A549 (cell line): ENCODE measurements at regions not wholly inside any gene's neighbourhood (a gene's known extent, or its start where the extent isn't known, plus 50 kb on each side); places are given as distances from the start of the nearest gene placed in this dataset.

ENCODE experiments used
- ATAC-seq, 2 experiments: fragments of 200-7000 bp in 1 of 2; fragments of >200 bp in 1 of 2; cut with Nextera tagmentation in 1 of 2; cut with Tn5 transposase in 1 of 2; 3 replicates each; pipeline versions ENCODE4 v1.8.0 to v1.9.1; 2018 to 2020; ENCODE audit warnings: mild to moderate bottlenecking in 1 of 2, moderate library complexity in 1 of 2
- CTCF ChIA-PET: fragments of 300-600 bp; sonication (Branson Sonifier 250); formaldehyde crosslinking; extraction: SDS; loops from one replicate; lab custom pipeline; 2021; ENCODE audit warnings: antibody characterized with exemption, inconsistent platforms; lab: Yijun Ruan, JAX
- POLR2A ChIA-PET: fragments of 350-600 bp; formaldehyde crosslinking; extraction: SDS; loops from one replicate; lab custom pipeline; 2021; ENCODE audit warnings: antibody characterized with exemption, inconsistent platforms; lab: Yijun Ruan, JAX
- DNase-seq, 2 experiments: peaks; one replicate each; pipeline versions ENCODE4 v3.0.0 to v3.0.0-alpha.2; 2011 to 2016; ENCODE audit warnings: low read depth in 1 of 2, low spot score in 1 of 2
- FAIRE-seq: peaks from 2 replicates; lab custom pipeline; 2011; peaks lifted over from hg19 to GRCh38; lab: Jason Lieb, UNC
- H3K27ac ChIP-seq, 2 experiments: fragments of >200 bp; sonication (Bioruptor Twin); formaldehyde crosslinking; 3 replicates each; pipeline ENCODE4 v1.5.1; 2016 to 2017
- H3K4me1 ChIP-seq: fragments of >200 bp; sonication (Bioruptor Twin); formaldehyde crosslinking; 3 replicates; pipeline ENCODE4 v1.6.1; 2016
- H3K4me2 ChIP-seq: fragments of >200 bp; sonication (Bioruptor Twin); formaldehyde crosslinking; 3 replicates; pipeline ENCODE4 v1.6.1; 2016
- H3K4me3 ChIP-seq: fragments of >200 bp; sonication (Bioruptor Twin); formaldehyde crosslinking; 3 replicates; pipeline ENCODE4 v1.5.1; 2016
- H3K9me3 ChIP-seq: fragments of >200 bp; sonication (Bioruptor Twin); formaldehyde crosslinking; 3 replicates; pipeline ENCODE4 v1.6.1; 2016
- BHLHE40 ChIP-seq: IDR thresholded peaks from 2 replicates; pipeline ENCODE4 v1.6.1; 2012; ENCODE audit warnings: low read depth, low read length, inconsistent platforms
- CBX8 ChIP-seq: fragments of 200-600 bp; sonication (generic); IDR thresholded peaks from 2 replicates; pipeline ENCODE4 v1.6.1; 2016
- CHD4 ChIP-seq: fragments of 200-600 bp; sonication (generic); IDR thresholded peaks from 2 replicates; pipeline ENCODE4 v1.6.1; 2016; ENCODE audit warnings: antibody characterized with exemption, mild to moderate bottlenecking, borderline replicate concordance
- EHF ChIP-seq: fragments of 250-450 bp; sonication (Bioruptor Pico); IDR thresholded peaks from 2 replicates; pipeline ENCODE4 v1.5.0; 2020; ENCODE audit warnings: mild to moderate bottlenecking
- ELK1 ChIP-seq: fragments of 150-350 bp; IDR thresholded peaks from 2 replicates; pipeline ENCODE4 v1.6.1; 2014; ENCODE audit warnings: low read depth, mild to moderate bottlenecking, low read length
- EP300 ChIP-seq, 2 experiments: fragments of >200 bp; sonication (Bioruptor Twin); formaldehyde crosslinking; IDR thresholded peaks; 2 replicates in 1 of 2; 3 replicates in 1 of 2; pipeline ENCODE4 v1.6.1; 2016 to 2017
- GATA3 ChIP-seq: IDR thresholded peaks from 2 replicates; pipeline ENCODE4 v1.6.1; 2012; ENCODE audit warnings: borderline replicate concordance
- HES2 ChIP-seq: fragments of >200 bp; sonication (Bioruptor Twin); formaldehyde crosslinking; IDR thresholded peaks from 2 replicates; pipeline ENCODE4 v1.6.1; 2016
- HMGXB4 ChIP-seq: fragments of 250-450 bp; sonication (Bioruptor Pico); IDR thresholded peaks from 2 replicates; pipeline ENCODE4 v1.5.0; 2021; ENCODE audit warnings: mild to moderate bottlenecking, moderate library complexity, borderline replicate concordance
- HOXB5 ChIP-seq: fragments of 250-450 bp; sonication (Bioruptor Pico); IDR thresholded peaks from 2 replicates; pipeline ENCODE4 v1.5.0; 2020; ENCODE audit warnings: mild to moderate bottlenecking, moderate library complexity
- JUNB ChIP-seq: fragments of >200 bp; sonication (Bioruptor Twin); formaldehyde crosslinking; IDR thresholded peaks from 2 replicates; pipeline ENCODE4 v1.6.1; 2016
- KDM1A ChIP-seq: fragments of 200-600 bp; sonication (generic); IDR thresholded peaks from 2 replicates; pipeline ENCODE4 v1.6.1; 2016; ENCODE audit warnings: low read depth, mild to moderate bottlenecking
- NR3C1 ChIP-seq: fragments of >200 bp; sonication (Bioruptor Twin); formaldehyde crosslinking; IDR thresholded peaks from 3 replicates; pipeline ENCODE4 v1.6.1; 2017
- POLR2A ChIP-seq: IDR thresholded peaks from 2 replicates; pipeline ENCODE4 v1.6.1; 2012; ENCODE audit warnings: mild to moderate bottlenecking, low read length
- POLR2AphosphoS2 ChIP-seq: conservative IDR thresholded peaks from 2 replicates; pipeline ENCODE4 v1.6.1; 2012; ENCODE audit warnings: low read length, improper control_type of control experiment, inconsistent platforms
- RARB ChIP-seq: fragments of 250-450 bp; sonication (Bioruptor Pico); IDR thresholded peaks from 2 replicates; pipeline ENCODE4 v1.8.0; 2021; ENCODE audit warnings: mild to moderate bottlenecking, moderate library complexity
- RCOR1 ChIP-seq: fragments of 150-350 bp; IDR thresholded peaks from 2 replicates; pipeline ENCODE4 v1.6.1; 2014; ENCODE audit warnings: antibody characterized with exemption, low read length, low read depth
- RFX5 ChIP-seq: fragments of 450-650 bp; IDR thresholded peaks from 2 replicates; pipeline ENCODE4 v1.7.1; 2014; ENCODE audit warnings: antibody characterized with exemption, mild to moderate bottlenecking, moderate library complexity
- TP53 ChIP-seq: fragments of 250-450 bp; sonication (Bioruptor Pico); IDR thresholded peaks from 2 replicates; pipeline ENCODE4 v1.5.0; 2021; ENCODE audit warnings: mild to moderate bottlenecking, moderate library complexity
- ZSCAN20 ChIP-seq: fragments of 250-450 bp; sonication (Bioruptor Pico); IDR thresholded peaks from 2 replicates; pipeline ENCODE4 v1.8.0; 2022; ENCODE audit warnings: mild to moderate bottlenecking, moderate library complexity
- WGBS: methylation state at CpG from one replicate; pipeline ENCODE4 v1.1.6; 2017; ENCODE audit errors: missing lambda C conversion rate; 5-methylcytosine and 5-hydroxymethylcytosine counted together
- TF ChIP-seq, protein P1 (sequence below): fragments of 200-600 bp; sonication (generic); IDR thresholded peaks from 2 replicates; pipeline ENCODE4 v1.6.1; 2016; ENCODE audit warnings: antibody characterized with exemption, mild to moderate bottlenecking, moderate library complexity
- TF ChIP-seq, protein P2 (sequence below): IDR thresholded peaks from 2 replicates; pipeline ENCODE4 v1.6.1; 2012

GRCh38 chr13:40486518-40487163, 179.8 kb downstream of the FOXO1 start:
- 67% methylated on average over 11 of the region's 12 CpGs for WGBS
- Histone ChIP-seq H3K27ac (no peak overlapping the region), H3K4me2 (no peak overlapping the region), H3K9me3 (no peaks in the 10 kb centered on the region)
- TF ChIP-seq BHLHE40 (no peak), RFX5 (no peak), CHD4 (no peak), KDM1A (no peak), TP53 (CRISPR knock-in tag) (no peak), ZSCAN20 (CRISPR knock-in tag) (no peak), EP300 (IDR thresholded peaks at IDR 0.05) (no peak), RCOR1 (no peak), GATA3 (no peak), POLR2AphosphoS2 (no peak), EHF (no peak), ELK1 (no peak), CBX8 (no peak), HMGXB4 (CRISPR knock-in tag) (no peak), POLR2A (no peak), JUNB (no peak)
- TF ChIP-seq, protein P1, sequence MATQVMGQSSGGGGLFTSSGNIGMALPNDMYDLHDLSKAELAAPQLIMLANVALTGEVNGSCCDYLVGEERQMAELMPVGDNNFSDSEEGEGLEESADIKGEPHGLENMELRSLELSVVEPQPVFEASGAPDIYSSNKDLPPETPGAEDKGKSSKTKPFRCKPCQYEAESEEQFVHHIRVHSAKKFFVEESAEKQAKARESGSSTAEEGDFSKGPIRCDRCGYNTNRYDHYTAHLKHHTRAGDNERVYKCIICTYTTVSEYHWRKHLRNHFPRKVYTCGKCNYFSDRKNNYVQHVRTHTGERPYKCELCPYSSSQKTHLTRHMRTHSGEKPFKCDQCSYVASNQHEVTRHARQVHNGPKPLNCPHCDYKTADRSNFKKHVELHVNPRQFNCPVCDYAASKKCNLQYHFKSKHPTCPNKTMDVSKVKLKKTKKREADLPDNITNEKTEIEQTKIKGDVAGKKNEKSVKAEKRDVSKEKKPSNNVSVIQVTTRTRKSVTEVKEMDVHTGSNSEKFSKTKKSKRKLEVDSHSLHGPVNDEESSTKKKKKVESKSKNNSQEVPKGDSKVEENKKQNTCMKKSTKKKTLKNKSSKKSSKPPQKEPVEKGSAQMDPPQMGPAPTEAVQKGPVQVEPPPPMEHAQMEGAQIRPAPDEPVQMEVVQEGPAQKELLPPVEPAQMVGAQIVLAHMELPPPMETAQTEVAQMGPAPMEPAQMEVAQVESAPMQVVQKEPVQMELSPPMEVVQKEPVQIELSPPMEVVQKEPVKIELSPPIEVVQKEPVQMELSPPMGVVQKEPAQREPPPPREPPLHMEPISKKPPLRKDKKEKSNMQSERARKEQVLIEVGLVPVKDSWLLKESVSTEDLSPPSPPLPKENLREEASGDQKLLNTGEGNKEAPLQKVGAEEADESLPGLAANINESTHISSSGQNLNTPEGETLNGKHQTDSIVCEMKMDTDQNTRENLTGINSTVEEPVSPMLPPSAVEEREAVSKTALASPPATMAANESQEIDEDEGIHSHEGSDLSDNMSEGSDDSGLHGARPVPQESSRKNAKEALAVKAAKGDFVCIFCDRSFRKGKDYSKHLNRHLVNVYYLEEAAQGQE, result no peak
- TF ChIP-seq, protein P2, sequence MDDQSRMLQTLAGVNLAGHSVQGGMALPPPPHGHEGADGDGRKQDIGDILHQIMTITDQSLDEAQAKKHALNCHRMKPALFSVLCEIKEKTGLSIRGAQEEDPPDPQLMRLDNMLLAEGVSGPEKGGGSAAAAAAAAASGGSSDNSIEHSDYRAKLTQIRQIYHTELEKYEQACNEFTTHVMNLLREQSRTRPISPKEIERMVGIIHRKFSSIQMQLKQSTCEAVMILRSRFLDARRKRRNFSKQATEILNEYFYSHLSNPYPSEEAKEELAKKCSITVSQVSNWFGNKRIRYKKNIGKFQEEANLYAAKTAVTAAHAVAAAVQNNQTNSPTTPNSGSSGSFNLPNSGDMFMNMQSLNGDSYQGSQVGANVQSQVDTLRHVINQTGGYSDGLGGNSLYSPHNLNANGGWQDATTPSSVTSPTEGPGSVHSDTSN, result no peak
- TF ChIP-seq, all 56 proteins: peak for 0
- POLR2A ChIA-PET, result no interaction called here
- no peak for FAIRE-seq
- H3K4me3 ChIP-seq, result no peak overlapping the region
- DNase-seq, result no peak
- ATAC-seq, result no peak
- H3K4me1 ChIP-seq, result no peaks in the 10 kb centered on the region
- CTCF ChIA-PET, result interaction anchor here (0.6 to 1.7 kb wide), 2 partner anchors 10 to 198 kb away, joined by 3 read pairs; no protein-coding TSS in a partner anchor

DNA sequence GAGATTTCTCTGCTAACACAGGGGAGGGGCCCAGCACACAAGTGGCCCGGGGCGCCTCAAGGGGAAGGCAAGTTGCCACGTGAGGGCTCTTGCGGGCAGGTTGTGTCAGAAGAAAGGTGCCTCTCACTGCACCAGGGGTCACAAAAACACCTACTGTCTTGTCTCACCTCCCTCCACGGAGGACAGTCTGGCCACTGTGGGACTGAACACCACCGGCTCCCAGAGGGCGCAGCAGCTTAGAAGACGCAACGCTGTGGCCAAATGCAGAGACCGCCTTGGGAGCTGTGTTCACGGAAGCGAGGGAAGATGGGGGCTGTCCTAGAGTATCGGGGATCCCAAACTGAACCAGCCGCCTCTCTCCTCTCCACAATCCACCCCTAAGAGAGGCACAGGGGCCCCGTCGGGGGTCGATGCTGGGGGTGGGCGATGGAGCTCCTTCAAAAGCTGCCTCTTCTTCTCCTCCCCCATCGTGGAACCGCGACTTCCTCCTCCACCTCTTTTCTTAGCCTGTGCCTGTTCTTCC, 177.5 kb downstream of the FOXO1 start:
- H3K4me2 ChIP-seq, result no peak overlapping the region
- ATAC-seq (no peak), DNase-seq (no peak), FAIRE-seq (no peak)
- WGBS, result 89% methylated on average over 12 of the region's 21 CpGs
- H3K9me3 ChIP-seq, result no peaks in the 10 kb centered on the region
- no peak overlapping the region for H3K27ac ChIP-seq
- ChIA-PET CTCF (no interaction called here), POLR2A (no interaction called here)
- no peak for TF ChIP-seq EHF
- no peak for TF ChIP-seq ELK1
- TF ChIP-seq, protein P1, result no peak
- no peak for TF ChIP-seq KDM1A
- no peak for TF ChIP-seq HOXB5 (CRISPR knock-in tag)
- TF ChIP-seq HES2, result no peak
- TF ChIP-seq TP53 (CRISPR knock-in tag), result no peak
- TF ChIP-seq RARB, result no peak
- no peak for TF ChIP-seq NR3C1
- H3K4me1 ChIP-seq, result no peaks in the 10 kb centered on the region
- no peak overlapping the region for H3K4me3 ChIP-seq
